CD14-positive monocyte (primary cell): ENCODE measurements at regions not wholly inside any gene's neighbourhood (a gene's known extent, or its start where the extent isn't known, plus 50 kb on each side); places are given as distances from the start of the nearest gene placed in this dataset.

Experiments used
- DNase-seq, 3 donors: peaks; one replicate each; pipeline ENCODE4 v3.0.0-alpha.2; 2011 to 2022
- H2AFZ ChIP-seq: 2 replicates; pipeline ENCODE4 v1.6.0; 2012; ENCODE audit warnings: mild to moderate bottlenecking, low read depth, low read length, inconsistent platforms; ENCODE audit not compliant: insufficient read depth, poor library complexity, severe bottlenecking
- H3K27ac ChIP-seq, 2 donors: 1 replicate in 1 of 2; 2 replicates in 1 of 2; pipeline ENCODE4 v1.5.1; 2012 to 2013; ENCODE audit warnings: low read length in 2 of 2, control low read depth in 1 of 2, inconsistent platforms in 1 of 2, low read depth in 1 of 2, mild to moderate bottlenecking in 1 of 2
- H3K27me3 ChIP-seq, 2 donors: one replicate each; pipeline versions ENCODE4 v1.6.0 to v1.6.1; 2011 to 2013; ENCODE audit warnings: low read length in 2 of 2; ENCODE audit not compliant: control insufficient read depth in 2 of 2, insufficient read depth in 2 of 2
- H3K36me3 ChIP-seq, 2 donors: replicated peaks in 1 of 2; 1 replicate in 1 of 2; 2 replicates in 1 of 2; pipeline versions ENCODE4 v1.5.1 to v1.6.1; 2012 to 2013; ENCODE audit warnings: low read length in 2 of 2, control low read depth in 1 of 2, inconsistent platforms in 1 of 2, mild to moderate bottlenecking in 1 of 2; ENCODE audit not compliant: insufficient read depth in 2 of 2, control insufficient read depth in 1 of 2
- H3K4me1 ChIP-seq, 2 donors: 1 replicate in 1 of 2; 2 replicates in 1 of 2; pipeline versions ENCODE4 v1.5.1 to v1.6.1; 2012 to 2013; ENCODE audit warnings: low read length in 2 of 2, control low read depth in 1 of 2, inconsistent platforms in 1 of 2, mild to moderate bottlenecking in 1 of 2, moderate library complexity in 1 of 2; ENCODE audit not compliant: insufficient read depth in 2 of 2, control insufficient read depth in 1 of 2
- H3K4me2 ChIP-seq: replicated peaks from 2 replicates; pipeline ENCODE3; 2012; ENCODE audit warnings: low read length, moderate library complexity, mild to moderate bottlenecking; ENCODE audit not compliant: poor library complexity, severe bottlenecking; ENCODE audit errors: extremely low read depth
- H3K4me3 ChIP-seq, 3 experiments: fragments of 200-600 bp in 1 of 3; sonication (generic) in 1 of 3; replicated peaks in 1 of 3; 1 replicate in 2 of 3; 2 replicates in 1 of 3; pipeline ENCODE4 v1.5.1; 2011 to 2013; ENCODE audit warnings: low read length in 3 of 3, mild to moderate bottlenecking in 3 of 3, control low read depth in 2 of 3, low read depth in 2 of 3, inconsistent platforms in 1 of 3, moderate library complexity in 1 of 3
- H3K79me2 ChIP-seq: 2 replicates; pipeline ENCODE4 v1.6.0; 2012; ENCODE audit warnings: mild to moderate bottlenecking, control low read depth, inconsistent platforms, low read length, moderate library complexity; ENCODE audit not compliant: insufficient read depth
- H3K9ac ChIP-seq: 2 replicates; pipeline ENCODE4 v1.6.0; 2017; ENCODE audit warnings: low read length, mild to moderate bottlenecking; ENCODE audit not compliant: insufficient read depth, poor library complexity, severe bottlenecking
- H3K9me3 ChIP-seq, 2 donors: replicated peaks in 1 of 2; 1 replicate in 1 of 2; 2 replicates in 1 of 2; pipeline versions ENCODE4 v1.5.1 to v1.6.1; 2012 to 2013; ENCODE audit warnings: low read length in 2 of 2, control low read depth in 1 of 2; ENCODE audit not compliant: control insufficient read depth in 1 of 2, insufficient read depth in 1 of 2
- H4K20me1 ChIP-seq: 2 replicates; pipeline ENCODE4 v1.6.0; 2012; ENCODE audit warnings: mild to moderate bottlenecking, low read length, control low read depth, moderate library complexity; ENCODE audit not compliant: insufficient read depth
- H3K27ac Mint-ChIP-seq, 7 donors: one replicate each; pipeline ENCODE4 v1.8.0; 2020; ENCODE audit warnings: mild to moderate bottlenecking in 7 of 7, mixed read lengths in 7 of 7, moderate library complexity in 6 of 7, inconsistent platforms in 2 of 7
- H3K27me3 Mint-ChIP-seq, 3 donors: one replicate each; pipeline ENCODE4 v1.8.0; 2021 to 2022; ENCODE audit warnings: low read depth in 3 of 3, mild to moderate bottlenecking in 3 of 3, mixed read lengths in 3 of 3, moderate library complexity in 3 of 3, inconsistent platforms in 1 of 3
- H3K36me3 Mint-ChIP-seq, 2 donors: one replicate each; pipeline ENCODE4 v1.8.0; 2020; ENCODE audit warnings: mixed read lengths in 2 of 2, inconsistent platforms in 1 of 2, mild to moderate bottlenecking in 1 of 2
- H3K4me1 Mint-ChIP-seq: one replicate; pipeline ENCODE4 v1.8.0; 2020; ENCODE audit warnings: mild to moderate bottlenecking, mixed read lengths
- H3K4me3 Mint-ChIP-seq, 2 donors: one replicate each; pipeline ENCODE4 v1.8.0; 2020; ENCODE audit warnings: mild to moderate bottlenecking in 2 of 2, mixed read lengths in 2 of 2, moderate library complexity in 1 of 2
- H3K9me3 Mint-ChIP-seq, 7 donors: one replicate each; pipeline ENCODE4 v1.8.0; 2020 to 2022; ENCODE audit warnings: mixed read lengths in 7 of 7, mild to moderate bottlenecking in 6 of 7, moderate library complexity in 6 of 7, inconsistent platforms in 2 of 7
- WGBS: methylation state at CpG from one replicate; pipeline ENCODE4 v1.1.5; 2013; ENCODE audit warnings: missing lambda C conversion rate; ENCODE audit not compliant: insufficient coverage; 5-methylcytosine and 5-hydroxymethylcytosine counted together
- intact Hi-C, 2 donors: fragments of 100-400 bp; cut with micrococcal nuclease; formaldehyde crosslinking; loops; one replicate each; pipeline versions ENCODE4 v1.15.0 to v1.15.1; 2023
- TF ChIP-seq, protein P1 (sequence below): fragments of 200-600 bp; IDR thresholded peaks from one replicate; pipeline ENCODE4 v1.8.0; 2022; ENCODE audit warnings: antibody characterized with exemption, mild to moderate bottlenecking

DNA sequence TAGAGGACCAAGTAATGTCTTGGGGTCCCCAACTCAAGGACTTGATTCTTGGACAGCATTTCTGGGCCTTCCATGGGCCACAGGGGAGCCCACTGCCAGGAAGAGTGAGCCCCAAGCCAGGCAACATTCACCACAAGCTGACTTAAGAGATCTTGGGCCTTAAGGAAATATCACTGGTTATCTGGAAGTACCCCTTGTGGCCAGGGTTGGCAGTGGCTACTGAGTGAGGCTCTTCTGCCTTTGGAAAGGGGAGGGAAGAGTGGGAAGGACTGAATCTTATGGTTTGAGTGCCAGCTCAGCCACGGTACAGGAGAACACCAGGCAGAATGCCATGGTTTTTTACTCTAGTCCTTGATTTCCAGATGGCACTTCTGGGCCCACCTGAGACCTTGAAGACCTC is 228.9 kb upstream of the RGS18 start:
- no peak overlapping the region for H3K4me2 ChIP-seq
- H3K9ac ChIP-seq, result no peak overlapping the region
- WGBS, result 100% methylated on average over 1 of the region's 1 CpG
- H2AFZ ChIP-seq, result no peak overlapping the region
- no peaks in the 10 kb centered on the region for H3K27me3 ChIP-seq
- no peak for DNase-seq
- Mint-ChIP-seq H3K4me3 (no peak overlapping the region), H3K27me3 (no peaks in the 10 kb centered on the region), H3K4me1 (no peaks in the 10 kb centered on the region), H3K36me3 (no peaks in the 10 kb centered on the region), H3K27ac (no peak overlapping the region), H3K9me3 (peaks cover 11 to 29% (median 18%) of the 10 kb centered on the region in 7 donors)
- no peaks in the 10 kb centered on the region for H3K79me2 ChIP-seq
- no peaks in the 10 kb centered on the region for H3K36me3 ChIP-seq
- no peak overlapping the region for H3K4me3 ChIP-seq
- H4K20me1 ChIP-seq, result no peaks in the 10 kb centered on the region
- H3K4me1 ChIP-seq, result no peaks in the 10 kb centered on the region
- H3K27ac ChIP-seq, result no peak overlapping the region
- intact Hi-C loops, result no loop called here
- peaks cover 19 to 23% of the 10 kb centered on the region in 2 donors for H3K9me3 ChIP-seq
- TF ChIP-seq, protein P1, sequence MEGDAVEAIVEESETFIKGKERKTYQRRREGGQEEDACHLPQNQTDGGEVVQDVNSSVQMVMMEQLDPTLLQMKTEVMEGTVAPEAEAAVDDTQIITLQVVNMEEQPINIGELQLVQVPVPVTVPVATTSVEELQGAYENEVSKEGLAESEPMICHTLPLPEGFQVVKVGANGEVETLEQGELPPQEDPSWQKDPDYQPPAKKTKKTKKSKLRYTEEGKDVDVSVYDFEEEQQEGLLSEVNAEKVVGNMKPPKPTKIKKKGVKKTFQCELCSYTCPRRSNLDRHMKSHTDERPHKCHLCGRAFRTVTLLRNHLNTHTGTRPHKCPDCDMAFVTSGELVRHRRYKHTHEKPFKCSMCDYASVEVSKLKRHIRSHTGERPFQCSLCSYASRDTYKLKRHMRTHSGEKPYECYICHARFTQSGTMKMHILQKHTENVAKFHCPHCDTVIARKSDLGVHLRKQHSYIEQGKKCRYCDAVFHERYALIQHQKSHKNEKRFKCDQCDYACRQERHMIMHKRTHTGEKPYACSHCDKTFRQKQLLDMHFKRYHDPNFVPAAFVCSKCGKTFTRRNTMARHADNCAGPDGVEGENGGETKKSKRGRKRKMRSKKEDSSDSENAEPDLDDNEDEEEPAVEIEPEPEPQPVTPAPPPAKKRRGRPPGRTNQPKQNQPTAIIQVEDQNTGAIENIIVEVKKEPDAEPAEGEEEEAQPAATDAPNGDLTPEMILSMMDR, result no peak

DNA sequence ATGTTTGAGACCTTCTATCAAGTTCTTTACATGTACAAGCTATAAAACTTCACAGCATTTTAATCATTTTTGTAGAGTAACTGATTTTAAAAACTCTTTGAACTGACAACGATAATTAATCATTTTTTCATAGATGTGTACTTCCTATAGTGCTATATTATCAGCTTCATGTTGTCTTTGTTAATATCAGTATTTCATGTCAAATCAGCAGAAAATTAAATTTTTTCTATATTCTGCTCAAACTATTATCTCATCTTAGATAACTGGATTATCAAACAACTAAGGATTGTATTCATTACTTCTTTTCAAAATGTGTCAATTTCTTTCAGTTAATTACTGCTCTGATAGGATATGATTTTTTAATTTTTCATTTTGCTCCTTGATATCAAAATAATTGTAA is 214.6 kb upstream of the RGS18 start:
- no CpG with 5 or more reads among the region's 1 CpG for WGBS

More for the DNA sequence above, 214.6 kb upstream of the RGS18 start:
- no peak overlapping the region for H2AFZ ChIP-seq
- no peak overlapping the region for H3K4me2 ChIP-seq
- no peaks in the 10 kb centered on the region for H3K4me1 ChIP-seq
- no peak for DNase-seq
- intact Hi-C loops, result no loop called here
- no peak overlapping the region for H3K4me3 ChIP-seq
- Mint-ChIP-seq H3K9me3 (peaks cover 0 to 6% (median 2%) of the 10 kb centered on the region in 7 donors), H3K36me3 (no peaks in the 10 kb centered on the region), H3K4me1 (no peaks in the 10 kb centered on the region), H3K4me3 (no peak overlapping the region), H3K27me3 (no peaks in the 10 kb centered on the region), H3K27ac (no peak overlapping the region)
- H3K9me3 ChIP-seq, result no peaks in the 10 kb centered on the region
- H3K9ac ChIP-seq, result no peak overlapping the region
- no peaks in the 10 kb centered on the region for H3K36me3 ChIP-seq
- H3K27ac ChIP-seq, result no peak overlapping the region
- H3K79me2 ChIP-seq, result no peaks in the 10 kb centered on the region
- TF ChIP-seq, protein P1, result no peak
- H3K27me3 ChIP-seq, result no peaks in the 10 kb centered on the region
- H4K20me1 ChIP-seq, result no peaks in the 10 kb centered on the region
